Hippocampal formation (tissue), 2 donors: ENCODE measurements at regions not wholly inside any gene's neighbourhood (a gene's known extent, or its start where the extent isn't known, plus 50 kb on each side); places are given as distances from the start of the nearest gene placed in this dataset.
A peak's percentile ranks its signal among the peaks of the same experiment; 100 is the strongest.

Experiments used
- DNase-seq, 2 donors: peaks; one replicate each; lab custom pipeline; 2025; lab: John Stamatoyannopoulos, UW

GRCh38 chr6:67666177-67666964, 968.7 kb upstream of the ADGRB3 start:
- DNase-seq: no peak

- no peak for DNase-seq
These were observed 970.1 kb upstream of the ADGRB3 start for GRCh38 chr6:67664942-67665341.

- DNase-seq: no peak
These were observed 971.8 kb upstream of the ADGRB3 start for GRCh38 chr6:67663105-67663895.

- no peak for DNase-seq
These were observed 981.5 kb upstream of the ADGRB3 start for GRCh38 chr6:67653561-67653960.

- no peak for DNase-seq
These were observed 988.5 kb upstream of the ADGRB3 start for GRCh38 chr6:67646550-67646949.

- no peak for DNase-seq
These were observed 991.8 kb upstream of the ADGRB3 start for GRCh38 chr6:67643281-67643680.

- no peak for DNase-seq
These were observed 992.5 kb upstream of the ADGRB3 start for GRCh38 chr6:67642582-67642981.

GRCh38 chr6:67640484-67640883, 994.6 kb upstream of the ADGRB3 start:
- no peak for DNase-seq

- DNase-seq: no peak
These were observed 995.9 kb upstream of the ADGRB3 start for GRCh38 chr6:67639161-67639560.

GRCh38 chr6:67634199-67634598, 1000.9 kb upstream of the ADGRB3 start:
- no peak for DNase-seq

- DNase-seq: no peak
These were observed 1002.0 kb upstream of the ADGRB3 start for GRCh38 chr6:67633058-67633457.

- DNase-seq: peak in 1 of 2 donors; percentile 46
These were observed 1004.9 kb upstream of the ADGRB3 start for GRCh38 chr6:67630146-67630545.

GRCh38 chr6:67629258-67629657, 1005.8 kb upstream of the ADGRB3 start:
- no peak for DNase-seq

GRCh38 chr6:67615796-67616195, 1019.3 kb upstream of the ADGRB3 start:
- no peak for DNase-seq

GRCh38 chr6:67608099-67608749, 1026.9 kb upstream of the ADGRB3 start:
- no peak for DNase-seq

GRCh38 chr6:67606906-67607828, 1027.9 kb upstream of the ADGRB3 start:
- no peak for DNase-seq

GRCh38 chr6:67594366-67594765, 1040.7 kb upstream of the ADGRB3 start:
- DNase-seq: no peak

GRCh38 chr6:67593247-67593646, 1041.8 kb upstream of the ADGRB3 start:
- DNase-seq: no peak

- DNase-seq: no peak
These were observed 1043.2 kb upstream of the ADGRB3 start for GRCh38 chr6:67591910-67592309.

- no peak for DNase-seq
These were observed 1067.2 kb upstream of the ADGRB3 start for GRCh38 chr6:67567842-67568241.

- DNase-seq: no peak
These were observed 1071.4 kb upstream of the ADGRB3 start for GRCh38 chr6:67563671-67564070.

GRCh38 chr6:67560068-67560467, 1075.0 kb upstream of the ADGRB3 start:
- no peak for DNase-seq
